ENCODE measurements at regions not wholly inside any gene's neighbourhood (a gene's known extent, or its start where the extent isn't known, plus 50 kb on each side); places are given as distances from the start of the nearest gene placed in this dataset.

GRCh38 chr2:180307096-180307495 lies 300.0 kb upstream of the CWC22 start:
- no peak overlapping the region for H3K4me3 ChIP-seq (replicated peaks in 1 of 2; ENCODE audit: low read depth in 2 of 2, low read length in 2 of 2)
- TF ChIP-seq, protein P1, sequence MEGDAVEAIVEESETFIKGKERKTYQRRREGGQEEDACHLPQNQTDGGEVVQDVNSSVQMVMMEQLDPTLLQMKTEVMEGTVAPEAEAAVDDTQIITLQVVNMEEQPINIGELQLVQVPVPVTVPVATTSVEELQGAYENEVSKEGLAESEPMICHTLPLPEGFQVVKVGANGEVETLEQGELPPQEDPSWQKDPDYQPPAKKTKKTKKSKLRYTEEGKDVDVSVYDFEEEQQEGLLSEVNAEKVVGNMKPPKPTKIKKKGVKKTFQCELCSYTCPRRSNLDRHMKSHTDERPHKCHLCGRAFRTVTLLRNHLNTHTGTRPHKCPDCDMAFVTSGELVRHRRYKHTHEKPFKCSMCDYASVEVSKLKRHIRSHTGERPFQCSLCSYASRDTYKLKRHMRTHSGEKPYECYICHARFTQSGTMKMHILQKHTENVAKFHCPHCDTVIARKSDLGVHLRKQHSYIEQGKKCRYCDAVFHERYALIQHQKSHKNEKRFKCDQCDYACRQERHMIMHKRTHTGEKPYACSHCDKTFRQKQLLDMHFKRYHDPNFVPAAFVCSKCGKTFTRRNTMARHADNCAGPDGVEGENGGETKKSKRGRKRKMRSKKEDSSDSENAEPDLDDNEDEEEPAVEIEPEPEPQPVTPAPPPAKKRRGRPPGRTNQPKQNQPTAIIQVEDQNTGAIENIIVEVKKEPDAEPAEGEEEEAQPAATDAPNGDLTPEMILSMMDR (IDR thresholded peaks at IDR 0.05; ENCODE audit: low read depth, low read length): no peak
- no peak for DNase-seq (ENCODE audit: low read depth in 2 of 2)

DNA sequence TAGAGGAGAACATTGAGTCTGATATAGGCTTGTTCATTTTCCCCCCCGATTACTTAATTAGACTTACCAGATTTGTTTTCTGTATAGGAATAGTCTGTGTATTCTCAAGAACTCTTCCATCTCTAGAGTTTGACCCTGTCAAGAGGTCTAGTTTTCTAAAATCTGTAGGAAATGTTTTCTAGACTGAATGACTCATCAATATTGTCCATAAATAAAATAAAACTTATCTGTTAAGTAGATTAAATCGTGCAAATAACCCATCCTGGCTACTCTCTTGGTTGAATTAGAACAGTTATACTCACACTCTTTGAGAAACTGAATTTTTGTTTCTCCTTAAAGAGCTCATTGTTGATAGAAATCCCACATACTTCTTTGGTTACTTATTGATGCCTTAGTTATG lies 299.2 kb upstream of the CWC22 start:
- H3K4me3 ChIP-seq (replicated peaks in 1 of 2; ENCODE audit: low read depth in 2 of 2, low read length in 2 of 2): no peak overlapping the region
- no peak for DNase-seq (ENCODE audit: low read depth in 2 of 2)
- TF ChIP-seq, protein P1 (IDR thresholded peaks at IDR 0.05; ENCODE audit: low read depth, low read length): no peak

DNA sequence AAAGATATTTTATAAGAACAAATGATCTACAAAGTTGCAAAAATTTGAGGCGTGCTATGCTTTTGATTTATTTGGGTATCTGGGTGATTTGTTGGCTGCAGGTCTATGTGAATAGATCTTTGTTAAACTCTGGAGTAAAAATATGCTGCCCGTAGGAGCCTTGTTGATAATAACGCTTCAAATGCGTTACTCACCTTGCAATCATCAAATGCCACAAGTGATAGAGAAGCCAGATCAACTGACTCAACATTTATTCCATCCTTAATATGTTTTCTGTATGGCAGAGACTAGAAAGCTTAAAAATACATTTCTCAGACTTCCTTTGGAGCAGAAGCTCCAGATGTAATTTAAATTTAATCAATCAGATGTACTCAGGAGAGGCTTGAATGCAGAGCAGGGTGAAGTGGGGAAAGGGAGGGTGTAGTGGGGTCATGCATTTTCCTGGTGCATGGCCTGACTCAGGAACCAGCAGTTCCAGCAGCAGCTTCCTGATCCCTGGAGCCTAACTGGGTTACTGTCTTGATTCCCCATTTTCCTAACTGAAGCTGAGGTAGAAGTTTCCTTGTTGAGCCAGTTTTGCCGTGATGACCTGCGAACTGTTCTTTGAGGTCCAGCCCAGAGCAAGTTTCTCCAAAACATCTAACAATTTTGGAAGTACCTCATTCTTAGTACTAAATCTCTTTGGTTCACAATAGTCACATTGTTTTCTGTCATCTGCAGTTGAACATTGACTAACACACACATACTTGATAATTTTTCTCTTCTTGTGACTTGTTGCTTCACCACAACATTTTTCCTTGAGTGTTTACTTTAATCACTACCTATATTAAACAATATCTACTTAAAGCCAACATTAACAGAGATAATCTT lies 284.7 kb upstream of the CWC22 start:
- TF ChIP-seq, protein P1 (IDR thresholded peaks at IDR 0.05; ENCODE audit: low read depth, low read length): no peak
- peak; percentile 28 to 63 for DNase-seq (ENCODE audit: low read depth in 2 of 2)

DNA sequence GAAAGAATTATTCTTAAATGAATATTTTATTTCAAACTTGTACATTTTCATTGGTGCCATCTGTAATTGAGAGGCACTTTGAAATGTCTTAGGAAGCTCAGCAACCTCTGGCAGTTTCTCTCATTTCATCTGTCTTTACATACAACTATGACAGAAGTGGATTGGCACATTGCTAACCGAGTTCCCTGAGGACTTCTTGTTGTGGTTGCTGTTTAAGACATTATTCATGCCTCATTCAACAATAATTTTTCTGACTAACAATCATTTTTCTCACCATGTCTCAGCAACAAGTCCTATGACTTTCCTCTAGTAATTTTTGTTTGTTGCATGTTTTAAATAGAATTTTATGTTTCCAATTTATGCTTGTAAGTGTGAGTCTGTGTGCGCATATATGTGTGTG lies 284.0 kb upstream of the CWC22 start:
- peak; percentile 58 to 89 for DNase-seq (ENCODE audit: low read depth in 2 of 2)
- H3K4me3 ChIP-seq (replicated peaks in 1 of 2; ENCODE audit: low read depth in 2 of 2, low read length in 2 of 2): no peak overlapping the region
- TF ChIP-seq, protein P1 (IDR thresholded peaks at IDR 0.05; ENCODE audit: low read depth, low read length): no peak

More for the DNA sequence above, 284.7 kb upstream of the CWC22 start:
- H3K4me3 ChIP-seq (replicated peaks in 1 of 2; ENCODE audit: low read depth in 2 of 2, low read length in 2 of 2): no peak overlapping the region

GRCh38 chr2:180289627-180290026 lies 282.5 kb upstream of the CWC22 start:
- DNase-seq (ENCODE audit: low read depth in 2 of 2): no peak
- H3K4me3 ChIP-seq (replicated peaks in 1 of 2; ENCODE audit: low read depth in 2 of 2, low read length in 2 of 2): no peak overlapping the region
- TF ChIP-seq, protein P1 (IDR thresholded peaks at IDR 0.05; ENCODE audit: low read depth, low read length): no peak

DNA sequence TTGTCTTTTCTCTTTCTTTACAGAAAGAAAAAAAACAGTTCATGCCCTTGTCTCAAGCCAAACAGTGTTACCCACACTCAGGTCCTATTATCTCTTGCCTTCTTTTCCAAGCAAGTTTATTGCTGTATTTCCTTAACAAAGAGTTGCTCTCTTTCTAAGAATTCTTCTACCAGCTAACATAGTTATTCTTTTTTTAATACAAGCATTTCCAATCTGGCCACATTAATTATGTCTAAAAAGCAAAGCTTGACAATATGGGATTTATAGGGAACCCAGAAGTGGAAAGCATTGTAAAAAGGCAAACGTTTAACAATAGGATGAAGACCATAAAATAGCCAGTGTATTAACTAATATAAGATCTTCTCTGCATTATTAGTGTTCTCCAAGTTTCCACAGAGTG lies 272.5 kb upstream of the CWC22 start:
- TF ChIP-seq, protein P1 (IDR thresholded peaks at IDR 0.05; ENCODE audit: low read depth, low read length): no peak
- no peak for DNase-seq (ENCODE audit: low read depth in 2 of 2)
- no peak overlapping the region for H3K4me3 ChIP-seq (replicated peaks in 1 of 2; ENCODE audit: low read depth in 2 of 2, low read length in 2 of 2)

All from cardiac fibroblast (primary cell).